Adrenal gland (tissue), 5 donors: ENCODE measurements at regions not wholly inside any gene's neighbourhood (a gene's known extent, or its start where the extent isn't known, plus 50 kb on each side); places are given as distances from the start of the nearest gene placed in this dataset.

ENCODE experiments used
- CTCF ChIP-seq, 6 experiments: fragments of 450-650 bp in 4 of 6; fragments of 200-600 bp in 2 of 6; sonication (generic) in 1 of 6; IDR thresholded peaks; 1 replicate in 5 of 6; 2 replicates in 1 of 6; pipeline versions ENCODE4 v1.5.1 to v1.8.0; 2016 to 2021; ENCODE audit warnings: antibody characterized with exemption in 6 of 6, mild to moderate bottlenecking in 2 of 6, moderate library complexity in 1 of 6
- POLR2A ChIP-seq, 2 donors: fragments of 450-650 bp; IDR thresholded peaks; one replicate each; pipeline ENCODE4 v1.6.1; 2017; ENCODE audit warnings: antibody characterized with exemption in 2 of 2, mild to moderate bottlenecking in 2 of 2, moderate library complexity in 1 of 2
- donor health status: DM: no; HTN: no; CAD: no.

GRCh38 chr1:4444086-4444485 is 210.3 kb upstream of the AJAP1 start:
- TF ChIP-seq POLR2A (IDR thresholded peaks at IDR 0.05) (no peak), CTCF (IDR thresholded peaks at IDR 0.05) (no peak)
